GM12878 (cell line): ENCODE measurements at regions not wholly inside any gene's neighbourhood (a gene's known extent, or its start where the extent isn't known, plus 50 kb on each side); places are given as distances from the start of the nearest gene placed in this dataset.

Experiments
- ATAC-seq: fragments of 200-7000 bp; cut with Tn5 transposase; 3 replicates; pipeline ENCODE4 v1.9.1; 2020; ENCODE audit warnings: mild to moderate bottlenecking, moderate library complexity
- BruUV-seq: library from RNA; stranded (reverse); fragments of 400-500 nt; replicated peaks from 2 replicates; lab custom pipeline; 2021; lab: Mats Ljungman, UMichigan
- CTCF ChIA-PET: fragments of 300-600 bp; sonication (Branson Sonifier 250); formaldehyde crosslinking; extraction: SDS; loops from one replicate; lab custom pipeline; 2021; ENCODE audit warnings: inconsistent platforms; lab: Yijun Ruan, JAX
- POLR2A ChIA-PET: fragments of 350-600 bp; formaldehyde crosslinking; extraction: SDS; loops from one replicate; lab custom pipeline; 2021; ENCODE audit warnings: inconsistent platforms; lab: Charles Lee
- RAD21 ChIA-PET: fragments of 300-600 bp; sonication (Branson Sonifier 250); formaldehyde crosslinking; loops from one replicate; lab custom pipeline; 2023; ENCODE audit warnings: antibody characterized with exemption; ENCODE audit not compliant: unreplicated experiment; lab: Charles Lee
- SMC1A ChIA-PET: fragments of 300-600 bp; sonication (Branson Sonifier 250); formaldehyde crosslinking; loops from one replicate; lab custom pipeline; 2023; ENCODE audit not compliant: unreplicated experiment, uncharacterized antibody; lab: Charles Lee
- DNase-seq: peaks from one replicate; pipeline ENCODE4 v3.0.0-alpha.2; 2011; ENCODE audit warnings: low read depth, low spot score
- FAIRE-seq: peaks from 3 replicates; lab custom pipeline; 2011; peaks lifted over from hg19 to GRCh38; lab: Jason Lieb, UNC
- H2AFZ ChIP-seq: 2 replicates; pipeline ENCODE4 v1.6.0; 2011; ENCODE audit warnings: low read depth, low read length, control low read depth; ENCODE audit not compliant: control insufficient read depth
- H3K27ac ChIP-seq: 2 replicates; pipeline ENCODE4 v1.5.1; 2011; ENCODE audit warnings: control low read depth; ENCODE audit not compliant: control insufficient read depth, insufficient read depth
- H3K27me3 ChIP-seq, 2 experiments: replicated peaks in 1 of 2; 2 replicates each; pipeline versions ENCODE4 v1.6.0 to v1.6.1; 2011; ENCODE audit warnings: low read length in 1 of 2; ENCODE audit not compliant: control insufficient read depth in 2 of 2, insufficient read depth in 2 of 2
- H3K36me3 ChIP-seq, 2 experiments: 2 replicates each; pipeline ENCODE4 v1.5.1; 2011; ENCODE audit warnings: low read length in 1 of 2; ENCODE audit not compliant: control insufficient read depth in 2 of 2, insufficient read depth in 2 of 2
- H3K4me1 ChIP-seq: 2 replicates; pipeline ENCODE4 v1.6.1; 2011; ENCODE audit warnings: mild to moderate bottlenecking, low read length, moderate library complexity, mixed read lengths; ENCODE audit not compliant: control insufficient read depth, insufficient read depth
- H3K4me2 ChIP-seq: 2 replicates; pipeline ENCODE4 v1.6.0; 2011; ENCODE audit warnings: control low read depth; ENCODE audit not compliant: control insufficient read depth, insufficient read depth
- H3K4me3 ChIP-seq: fragments of 200-600 bp; sonication (generic); 2 replicates; pipeline ENCODE4 v1.5.1; 2016
- H3K79me2 ChIP-seq: 2 replicates; pipeline ENCODE4 v1.6.0; 2011; ENCODE audit warnings: low read length; ENCODE audit not compliant: control insufficient read depth, insufficient read depth
- H3K9ac ChIP-seq: 2 replicates; pipeline ENCODE4 v1.8.0; 2011; ENCODE audit warnings: low read length, control low read depth, mixed read lengths; ENCODE audit not compliant: control insufficient read depth, insufficient read depth
- H3K9me3 ChIP-seq: replicated peaks from 3 replicates; pipeline ENCODE4 v1.5.1; 2011; ENCODE audit warnings: mild to moderate bottlenecking, low read length; ENCODE audit not compliant: control insufficient read depth, insufficient read depth
- H4K20me1 ChIP-seq: 2 replicates; pipeline ENCODE4 v1.6.0; 2011; ENCODE audit not compliant: control insufficient read depth, insufficient read depth
- BCL11A ChIP-seq: IDR thresholded peaks from 2 replicates; pipeline ENCODE4 v1.6.1; 2011; ENCODE audit warnings: low read depth, low read length
- CHD4 ChIP-seq: fragments of 200-600 bp; sonication (generic); IDR thresholded peaks from 2 replicates; pipeline ENCODE4 v1.6.1; 2016; ENCODE audit warnings: mild to moderate bottlenecking
- E2F4 ChIP-seq: IDR thresholded peaks from 2 replicates; pipeline ENCODE4 v1.6.1; 2012; ENCODE audit warnings: low read depth, low read length, improper control_type of control experiment
- MAX ChIP-seq: IDR thresholded peaks from 2 replicates; pipeline ENCODE4 v1.6.1; 2012; ENCODE audit warnings: low read depth, low read length, improper control_type of control experiment
- RFX5 ChIP-seq: IDR thresholded peaks from 2 replicates; pipeline ENCODE4 v1.6.1; 2011; ENCODE audit warnings: low read depth, low read length, improper control_type of control experiment
- ZNF207 ChIP-seq: fragments of 450-650 bp; IDR thresholded peaks from 2 replicates; pipeline ENCODE4 v1.6.1; 2014; ENCODE audit warnings: antibody characterized with exemption, mild to moderate bottlenecking, borderline replicate concordance
- WGBS: methylation state at CpG from one replicate; pipeline ENCODE4 v1.1.6; 2016; ENCODE audit warnings: low lambda C conversion rate; ENCODE audit not compliant: insufficient replicate concordance, insufficient coverage; ENCODE audit errors: missing lambda C conversion rate; 5-methylcytosine and 5-hydroxymethylcytosine counted together
- in situ Hi-C: fragments of 300-500 bp; cut with MboI; formaldehyde crosslinking; loops from 9 replicates; pipeline ENCODE4 v1.14.3; 2018; ENCODE audit warnings: mixed read lengths
- intact Hi-C: fragments of 100-400 bp; cut with micrococcal nuclease; formaldehyde crosslinking; loops from one replicate; pipeline ENCODE4 v1.14.2; 2022; ENCODE audit not compliant: unreplicated experiment
- TF ChIP-seq, protein P1 (sequence below): fragments of 450-650 bp; IDR thresholded peaks from 2 replicates; pipeline ENCODE4 v1.6.1; 2017; ENCODE audit warnings: mild to moderate bottlenecking, moderate library complexity
- TF ChIP-seq, protein P2 (sequence below): IDR thresholded peaks from 2 replicates; pipeline ENCODE4 v1.6.1; 2012; ENCODE audit warnings: low read length, inconsistent platforms
- TF ChIP-seq, protein P3 (sequence below): fragments of 450-650 bp; IDR thresholded peaks from 2 replicates; pipeline ENCODE4 v1.6.1; 2016; ENCODE audit warnings: mild to moderate bottlenecking

GRCh38 chr9:7324152-7324598, 475.4 kb downstream of the DMAC1 start:
- 19% methylated on average over 3 of the region's 3 CpGs for WGBS
- CTCF ChIA-PET: no interaction called here
- no peak overlapping the region for H3K4me3 ChIP-seq
- no peak for ATAC-seq
- TF ChIP-seq RFX5: no peak
- no peak for TF ChIP-seq CHD4
- TF ChIP-seq, protein P1, sequence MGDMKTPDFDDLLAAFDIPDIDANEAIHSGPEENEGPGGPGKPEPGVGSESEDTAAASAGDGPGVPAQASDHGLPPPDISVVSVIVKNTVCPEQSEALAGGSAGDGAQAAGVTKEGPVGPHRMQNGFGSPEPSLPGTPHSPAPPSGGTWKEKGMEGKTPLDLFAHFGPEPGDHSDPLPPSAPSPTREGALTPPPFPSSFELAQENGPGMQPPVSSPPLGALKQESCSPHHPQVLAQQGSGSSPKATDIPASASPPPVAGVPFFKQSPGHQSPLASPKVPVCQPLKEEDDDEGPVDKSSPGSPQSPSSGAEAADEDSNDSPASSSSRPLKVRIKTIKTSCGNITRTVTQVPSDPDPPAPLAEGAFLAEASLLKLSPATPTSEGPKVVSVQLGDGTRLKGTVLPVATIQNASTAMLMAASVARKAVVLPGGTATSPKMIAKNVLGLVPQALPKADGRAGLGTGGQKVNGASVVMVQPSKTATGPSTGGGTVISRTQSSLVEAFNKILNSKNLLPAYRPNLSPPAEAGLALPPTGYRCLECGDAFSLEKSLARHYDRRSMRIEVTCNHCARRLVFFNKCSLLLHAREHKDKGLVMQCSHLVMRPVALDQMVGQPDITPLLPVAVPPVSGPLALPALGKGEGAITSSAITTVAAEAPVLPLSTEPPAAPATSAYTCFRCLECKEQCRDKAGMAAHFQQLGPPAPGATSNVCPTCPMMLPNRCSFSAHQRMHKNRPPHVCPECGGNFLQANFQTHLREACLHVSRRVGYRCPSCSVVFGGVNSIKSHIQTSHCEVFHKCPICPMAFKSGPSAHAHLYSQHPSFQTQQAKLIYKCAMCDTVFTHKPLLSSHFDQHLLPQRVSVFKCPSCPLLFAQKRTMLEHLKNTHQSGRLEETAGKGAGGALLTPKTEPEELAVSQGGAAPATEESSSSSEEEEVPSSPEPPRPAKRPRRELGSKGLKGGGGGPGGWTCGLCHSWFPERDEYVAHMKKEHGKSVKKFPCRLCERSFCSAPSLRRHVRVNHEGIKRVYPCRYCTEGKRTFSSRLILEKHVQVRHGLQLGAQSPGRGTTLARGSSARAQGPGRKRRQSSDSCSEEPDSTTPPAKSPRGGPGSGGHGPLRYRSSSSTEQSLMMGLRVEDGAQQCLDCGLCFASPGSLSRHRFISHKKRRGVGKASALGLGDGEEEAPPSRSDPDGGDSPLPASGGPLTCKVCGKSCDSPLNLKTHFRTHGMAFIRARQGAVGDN: no peak
- TF ChIP-seq, protein P2, sequence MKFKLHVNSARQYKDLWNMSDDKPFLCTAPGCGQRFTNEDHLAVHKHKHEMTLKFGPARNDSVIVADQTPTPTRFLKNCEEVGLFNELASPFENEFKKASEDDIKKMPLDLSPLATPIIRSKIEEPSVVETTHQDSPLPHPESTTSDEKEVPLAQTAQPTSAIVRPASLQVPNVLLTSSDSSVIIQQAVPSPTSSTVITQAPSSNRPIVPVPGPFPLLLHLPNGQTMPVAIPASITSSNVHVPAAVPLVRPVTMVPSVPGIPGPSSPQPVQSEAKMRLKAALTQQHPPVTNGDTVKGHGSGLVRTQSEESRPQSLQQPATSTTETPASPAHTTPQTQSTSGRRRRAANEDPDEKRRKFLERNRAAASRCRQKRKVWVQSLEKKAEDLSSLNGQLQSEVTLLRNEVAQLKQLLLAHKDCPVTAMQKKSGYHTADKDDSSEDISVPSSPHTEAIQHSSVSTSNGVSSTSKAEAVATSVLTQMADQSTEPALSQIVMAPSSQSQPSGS: no peak
- TF ChIP-seq BCL11A: no peak
- no peak for TF ChIP-seq ZNF207
- no peak for TF ChIP-seq MAX
- TF ChIP-seq, protein P3, sequence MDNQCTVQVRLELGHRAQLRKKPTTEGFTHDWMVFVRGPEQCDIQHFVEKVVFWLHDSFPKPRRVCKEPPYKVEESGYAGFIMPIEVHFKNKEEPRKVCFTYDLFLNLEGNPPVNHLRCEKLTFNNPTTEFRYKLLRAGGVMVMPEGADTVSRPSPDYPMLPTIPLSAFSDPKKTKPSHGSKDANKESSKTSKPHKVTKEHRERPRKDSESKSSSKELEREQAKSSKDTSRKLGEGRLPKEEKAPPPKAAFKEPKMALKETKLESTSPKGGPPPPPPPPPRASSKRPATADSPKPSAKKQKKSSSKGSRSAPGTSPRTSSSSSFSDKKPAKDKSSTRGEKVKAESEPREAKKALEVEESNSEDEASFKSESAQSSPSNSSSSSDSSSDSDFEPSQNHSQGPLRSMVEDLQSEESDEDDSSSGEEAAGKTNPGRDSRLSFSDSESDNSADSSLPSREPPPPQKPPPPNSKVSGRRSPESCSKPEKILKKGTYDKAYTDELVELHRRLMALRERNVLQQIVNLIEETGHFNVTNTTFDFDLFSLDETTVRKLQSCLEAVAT: no peak
- TF ChIP-seq E2F4: no peak
- TF ChIP-seq, all 136 proteins: peak for 0
- FAIRE-seq (no peak), DNase-seq (no peak)
- no peak overlapping the region for H2AFZ ChIP-seq
- no TSS peak for BruUV-seq
- ChIA-PET POLR2A (interaction anchor here (0.7 kb wide), 1 partner anchor 833 kb away, joined by 3 read pairs; no protein-coding TSS in a partner anchor), RAD21 (no interaction called here), SMC1A (interaction anchor here (0.9 kb wide), 1 partner anchor 17 kb away, joined by 3 read pairs; no protein-coding TSS in a partner anchor)
- H3K4me1 ChIP-seq: no peaks in the 10 kb centered on the region
- H3K27me3 ChIP-seq: no peaks in the 10 kb centered on the region
- H3K27ac ChIP-seq: no peak overlapping the region
- no peaks in the 10 kb centered on the region for H3K9me3 ChIP-seq
- no peaks in the 10 kb centered on the region for H3K79me2 ChIP-seq
- no peak overlapping the region for H3K4me2 ChIP-seq
- no peaks in the 10 kb centered on the region for H3K36me3 ChIP-seq
- H3K9ac ChIP-seq: no peak overlapping the region
- in situ Hi-C loops: loop anchor here (25.0 kb wide), 1 partner anchor 112 kb away; no protein-coding TSS in a partner anchor
- H4K20me1 ChIP-seq: no peaks in the 10 kb centered on the region
- intact Hi-C loops: no loop called here
